H1 (cell line): ENCODE measurements at regions not wholly inside any gene's neighbourhood (a gene's known extent, or its start where the extent isn't known, plus 50 kb on each side); places are given as distances from the start of the nearest gene placed in this dataset.

Experiments used
- CEBPB ChIP-seq: IDR thresholded peaks from 2 replicates; pipeline ENCODE4 v1.6.1; 2012; ENCODE audit warnings: low read depth, low read length
- TEAD4 ChIP-seq: IDR thresholded peaks from 2 replicates; pipeline ENCODE4 v1.6.1; 2012; ENCODE audit warnings: low read depth, low read length, inconsistent platforms, mixed read lengths

DNA sequence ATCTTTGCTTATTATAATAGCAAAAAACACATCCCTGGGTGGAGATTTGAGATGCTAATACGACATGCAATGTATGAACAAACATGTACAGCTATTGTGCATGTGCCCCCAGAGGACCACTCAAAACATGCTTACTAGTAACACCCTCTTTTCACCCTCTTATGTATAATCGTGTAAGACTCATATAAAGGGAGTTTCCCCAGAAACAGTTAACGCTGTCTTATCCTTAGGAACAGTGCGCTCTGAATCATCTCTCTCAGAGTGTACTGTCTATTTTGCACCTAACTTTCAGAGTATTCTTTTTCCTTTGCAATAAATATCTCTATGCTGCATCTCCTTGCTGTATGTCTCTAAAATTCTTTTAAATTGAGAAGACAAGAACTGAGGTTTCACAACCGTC, 2604.0 kb downstream of the PCDH9 start (continued):
- no peak for TF ChIP-seq TEAD4
- no peak for TF ChIP-seq CEBPB
